HT-29 (cell line): ENCODE measurements at regions not wholly inside any gene's neighbourhood (a gene's known extent, or its start where the extent isn't known, plus 50 kb on each side); places are given as distances from the start of the nearest gene placed in this dataset.

Source experiments
- DNase-seq: peaks from one replicate; pipeline ENCODE4 v3.0.0-alpha.2; 2015; ENCODE audit warnings: low spot score

DNA sequence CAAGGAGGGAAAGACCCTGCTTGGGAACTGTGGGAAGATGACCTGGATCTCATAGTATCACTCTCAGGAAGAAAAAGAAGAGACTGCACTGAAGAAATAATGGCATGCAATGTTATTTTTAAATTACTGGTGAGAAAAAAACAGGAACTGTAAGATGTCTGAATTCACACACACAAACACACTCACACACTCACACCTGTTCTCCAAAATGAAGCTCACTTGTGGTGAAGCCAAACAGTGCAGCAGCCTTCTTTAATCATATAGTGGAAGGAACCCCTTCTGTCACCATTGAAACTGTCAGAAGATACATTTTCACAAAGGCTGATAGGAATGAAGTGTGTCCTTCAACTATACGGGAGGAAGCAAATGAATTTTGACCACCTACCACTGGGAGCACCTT is 156.5 kb upstream of the GHITM start:
- no peak for DNase-seq

DNA sequence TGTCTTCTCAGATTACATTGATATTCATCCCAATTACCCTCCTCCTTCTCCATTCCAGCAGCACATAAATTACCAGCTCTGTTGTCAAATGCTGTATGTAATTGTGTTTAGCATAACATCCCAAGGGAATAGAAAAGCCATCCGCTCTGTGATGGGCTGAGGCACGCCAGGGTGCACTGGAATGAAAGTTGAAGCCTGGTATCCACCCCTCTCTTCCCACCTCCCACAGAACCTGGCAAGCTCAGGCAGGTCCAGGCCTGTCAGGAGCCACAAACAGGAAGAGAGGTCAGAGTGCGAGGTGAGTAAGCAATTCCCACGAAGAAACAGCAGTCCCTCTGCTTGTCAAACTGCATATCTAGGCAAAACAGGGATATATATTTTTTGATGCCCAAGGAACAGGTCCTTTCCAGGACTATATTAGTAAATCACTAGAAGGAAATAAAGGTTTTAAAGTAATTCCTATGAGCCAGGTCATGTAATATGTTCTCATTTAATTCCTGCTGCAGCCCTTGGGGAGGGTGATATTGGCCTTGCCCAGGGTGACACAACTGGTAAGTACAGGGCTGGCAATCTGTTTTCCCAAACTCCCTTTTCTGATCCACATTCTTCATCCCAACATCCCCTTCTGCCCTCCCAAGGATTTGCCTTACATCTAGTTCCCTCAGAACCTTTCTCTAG is 155.6 kb upstream of the GHITM start:
- peak; percentile 36 for DNase-seq

DNA sequence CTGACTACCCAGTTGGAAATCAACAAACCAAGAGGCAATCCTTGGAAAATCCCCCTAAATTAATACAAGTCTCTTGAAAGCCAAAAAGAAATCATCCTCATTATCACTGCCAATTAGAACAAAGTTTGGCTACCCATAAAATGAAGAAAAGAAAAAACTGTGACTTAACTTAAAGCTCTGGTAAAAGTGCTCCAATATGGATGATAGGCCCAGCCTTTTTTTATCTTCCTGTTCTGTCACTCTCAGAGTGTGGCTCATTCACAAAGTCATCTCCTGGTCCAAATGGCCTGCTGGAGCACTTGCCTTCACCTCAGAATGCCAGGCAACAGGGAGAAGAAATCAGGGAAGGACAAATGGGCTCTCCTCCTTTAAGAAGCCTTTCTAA is 155.1 kb upstream of the GHITM start:
- no peak for DNase-seq

DNA sequence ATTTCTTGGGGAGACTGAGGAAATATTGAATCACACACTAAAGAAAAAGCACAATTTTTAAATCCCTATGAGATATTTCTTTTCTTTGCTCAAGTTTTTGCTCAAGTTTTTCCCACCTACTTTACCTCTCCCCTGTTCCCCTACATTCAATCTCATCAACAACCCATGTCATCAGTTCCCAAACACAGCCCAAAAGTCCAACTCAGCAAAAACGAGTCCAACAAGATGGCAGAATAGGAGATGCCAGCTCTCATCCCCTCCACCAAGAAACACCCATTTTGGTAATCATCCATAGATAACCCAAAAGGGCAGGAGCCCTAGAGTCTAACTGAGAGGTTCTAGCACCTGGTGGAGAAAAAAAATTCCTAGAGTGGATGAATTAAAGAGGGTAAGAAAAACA is 152.5 kb upstream of the GHITM start:
- DNase-seq: no peak

DNA sequence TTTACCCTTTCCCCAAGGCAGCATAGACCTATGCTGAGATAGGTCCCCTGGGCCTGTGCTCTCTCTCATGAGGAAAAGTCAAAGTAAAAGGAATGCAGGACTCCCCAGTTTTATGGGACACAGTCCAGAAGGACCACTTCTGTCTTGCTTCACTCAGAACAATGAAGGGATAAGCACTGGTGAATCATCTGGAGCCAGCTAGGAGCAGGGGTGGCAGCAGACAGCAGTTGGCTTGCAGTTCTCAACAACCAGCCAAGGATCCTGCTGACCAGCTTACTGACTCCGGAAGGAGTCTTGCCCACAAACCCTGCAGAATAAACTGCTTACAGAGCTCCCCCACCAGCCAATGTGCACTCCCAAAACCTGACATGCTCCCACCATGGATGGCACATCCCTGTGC is 152.1 kb upstream of the GHITM start:
- no peak for DNase-seq

DNA sequence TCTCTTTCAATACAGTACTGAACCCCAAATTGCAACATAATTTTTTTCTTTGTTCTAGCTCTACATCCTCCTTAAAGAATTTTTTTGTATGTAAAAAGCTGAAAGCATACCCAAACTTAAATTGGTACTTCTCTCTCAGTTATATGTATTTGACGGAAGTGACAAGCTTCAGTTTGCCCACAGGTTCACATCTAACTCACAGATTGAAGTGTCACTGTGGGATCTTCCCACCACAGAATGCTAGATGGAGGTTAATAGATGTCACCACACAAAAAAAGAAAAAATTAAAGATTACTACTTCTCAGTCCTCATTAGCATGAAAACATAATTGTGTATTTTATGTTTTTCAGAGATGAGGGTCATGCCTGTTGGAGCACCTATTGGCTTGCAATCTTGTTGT is 150.9 kb upstream of the GHITM start:
- DNase-seq: no peak

DNA sequence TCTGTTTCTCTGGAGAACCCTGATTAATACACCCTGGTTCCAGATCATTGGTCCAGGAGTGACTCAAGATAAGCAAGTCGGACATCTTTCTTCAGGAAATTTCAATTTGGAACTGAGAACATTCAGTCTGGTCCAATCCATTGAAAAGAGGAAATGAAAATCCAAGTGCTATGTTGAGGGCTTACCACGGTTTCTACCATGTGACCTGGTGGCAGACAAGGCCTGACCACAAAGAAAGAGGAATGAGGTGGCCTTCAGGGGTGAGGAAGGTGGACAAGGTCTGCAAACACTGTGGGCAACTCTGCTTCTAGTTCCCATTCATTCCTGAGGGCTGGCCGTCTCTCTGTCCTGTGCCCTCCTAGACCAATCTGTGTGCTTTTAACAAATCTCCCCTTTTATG is 149.2 kb upstream of the GHITM start:
- DNase-seq: no peak

DNA sequence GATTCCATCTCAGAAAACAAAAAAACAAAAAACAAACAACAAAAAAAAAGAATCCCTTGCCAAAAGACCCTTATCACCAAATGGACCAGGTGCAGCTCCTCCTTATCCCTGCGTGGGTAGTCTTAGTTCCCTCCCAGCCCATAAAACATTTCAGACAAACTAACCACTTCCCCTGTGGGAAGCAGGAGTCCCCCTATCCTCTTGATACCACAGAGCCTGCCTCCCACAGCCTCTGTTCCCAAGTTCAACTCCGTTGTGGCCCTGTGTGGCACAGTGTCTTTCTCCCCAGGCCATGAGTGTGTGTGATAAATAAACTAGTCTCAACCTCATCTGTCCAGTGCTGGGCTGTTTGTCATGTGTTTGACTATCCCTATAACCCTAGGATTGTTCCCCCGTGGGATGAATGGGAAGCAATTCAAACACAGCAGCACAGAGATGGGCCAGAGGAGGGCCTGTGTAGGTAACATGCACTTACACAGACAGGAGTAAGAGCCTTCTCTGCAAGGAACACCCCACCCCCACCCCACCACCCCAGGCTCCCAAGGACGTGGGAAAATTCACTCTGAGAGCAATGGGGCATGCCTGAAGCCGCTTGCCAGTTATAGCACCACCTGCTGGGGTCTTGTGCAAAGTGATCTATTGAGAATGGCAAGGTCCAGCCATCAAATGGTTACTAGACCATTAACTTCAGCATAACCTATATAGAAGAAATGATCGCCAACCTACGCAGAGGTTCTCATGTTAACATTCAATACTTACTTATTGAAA is 147.1 kb upstream of the GHITM start:
- DNase-seq: peak; percentile 31

DNA sequence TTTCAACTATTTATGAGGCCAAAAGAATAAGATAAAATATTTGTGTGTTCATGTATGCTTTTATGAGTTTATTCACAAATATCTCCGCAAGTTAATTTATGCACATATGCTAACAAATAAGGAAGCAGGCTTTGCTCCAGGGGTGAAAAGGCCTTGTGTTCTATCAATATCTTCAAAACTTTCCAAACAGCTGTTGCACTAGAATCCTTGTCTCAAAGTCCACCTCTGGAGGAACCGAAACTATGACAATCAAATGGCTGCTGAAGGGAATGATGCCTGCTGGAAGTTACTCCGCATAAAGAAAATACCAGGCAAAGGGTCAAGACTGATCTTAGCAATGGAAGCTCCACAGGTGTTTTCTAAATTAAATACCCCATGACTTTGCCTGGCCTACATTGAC is 145.0 kb upstream of the GHITM start:
- DNase-seq: no peak

DNA sequence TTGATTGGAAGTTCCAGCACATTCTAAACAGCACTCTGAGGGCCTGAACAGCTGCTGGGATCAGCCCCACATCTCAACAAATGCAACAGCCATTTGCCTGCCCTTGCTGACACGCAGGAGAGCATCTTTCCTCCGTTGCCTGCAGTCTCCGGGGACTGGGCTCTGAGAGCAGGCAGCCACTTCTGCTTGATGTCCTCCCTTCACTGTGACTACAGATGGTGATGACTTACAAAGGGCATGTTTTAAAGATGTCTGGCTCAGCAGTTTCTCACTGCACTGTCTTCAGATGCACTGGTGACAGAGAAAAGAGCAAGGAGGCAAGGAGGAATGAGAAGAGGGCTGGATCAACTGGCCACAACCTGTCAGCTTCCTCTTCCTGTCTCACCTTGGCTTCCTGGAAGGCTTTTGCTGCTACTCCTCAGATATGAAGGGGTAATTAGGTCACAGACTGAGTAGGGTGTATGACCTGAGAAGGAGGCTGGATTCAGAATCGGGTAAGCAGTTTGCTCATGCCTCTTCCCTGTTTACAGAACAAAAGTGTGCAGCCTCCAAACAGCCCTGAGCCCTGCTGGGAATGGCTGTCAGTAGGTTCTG is 143.5 kb upstream of the GHITM start:
- DNase-seq: no peak

DNA sequence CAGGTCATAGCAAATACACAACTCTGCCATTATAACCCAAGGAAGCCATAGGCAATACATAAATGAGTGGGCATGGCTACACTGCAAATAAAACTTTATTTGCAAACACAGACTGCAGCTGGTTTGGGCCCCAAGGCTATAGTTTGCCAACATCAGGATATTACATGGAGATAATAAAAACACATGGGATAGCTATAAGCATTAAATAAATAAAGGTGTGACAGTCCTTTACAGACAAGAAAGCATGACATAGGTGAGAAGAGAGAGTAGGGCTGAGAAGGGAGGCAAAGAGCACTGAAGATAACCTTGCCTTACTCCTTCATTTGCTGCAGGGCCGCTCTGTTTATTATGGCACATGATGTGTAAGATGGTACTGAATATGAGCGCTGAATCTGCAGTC is 135.1 kb upstream of the GHITM start:
- DNase-seq: no peak

DNA sequence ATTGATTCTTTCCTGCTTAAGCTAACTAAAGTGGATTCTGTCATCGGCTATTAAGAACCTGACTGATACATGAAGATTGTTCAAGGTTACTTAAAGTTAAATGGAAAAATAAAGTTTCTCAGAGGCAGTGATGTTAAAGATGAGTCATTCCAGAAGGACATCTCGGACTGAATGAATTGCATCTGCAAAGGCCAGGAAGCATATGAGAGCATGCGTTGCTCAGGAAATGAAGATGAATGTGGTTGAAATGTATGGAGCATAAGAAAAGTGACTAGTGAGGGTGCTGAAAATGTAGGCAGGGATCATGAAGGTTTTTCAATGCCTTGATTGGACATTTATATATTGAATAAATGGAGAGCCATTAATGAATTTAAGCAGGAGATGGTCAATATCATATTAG is 133.9 kb upstream of the GHITM start:
- no peak for DNase-seq

DNA sequence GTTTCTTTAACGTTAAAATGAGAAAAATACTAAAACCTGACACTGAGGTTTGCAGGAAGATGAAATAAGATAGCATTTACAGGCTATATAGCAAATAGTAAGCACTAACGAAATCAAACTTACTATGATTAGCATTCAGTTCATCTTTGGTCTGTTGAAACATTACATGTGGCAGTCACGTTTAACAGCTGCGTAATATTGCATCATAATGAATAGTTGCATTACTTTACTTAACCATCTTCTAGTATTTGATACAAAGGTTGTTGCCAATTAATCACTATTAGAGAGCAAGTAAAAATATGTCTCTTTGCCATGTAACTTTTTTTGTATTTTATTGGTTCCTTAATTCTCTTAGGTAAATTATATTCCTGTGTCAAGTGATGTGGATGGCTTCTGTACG is 131.8 kb upstream of the GHITM start:
- no peak for DNase-seq

DNA sequence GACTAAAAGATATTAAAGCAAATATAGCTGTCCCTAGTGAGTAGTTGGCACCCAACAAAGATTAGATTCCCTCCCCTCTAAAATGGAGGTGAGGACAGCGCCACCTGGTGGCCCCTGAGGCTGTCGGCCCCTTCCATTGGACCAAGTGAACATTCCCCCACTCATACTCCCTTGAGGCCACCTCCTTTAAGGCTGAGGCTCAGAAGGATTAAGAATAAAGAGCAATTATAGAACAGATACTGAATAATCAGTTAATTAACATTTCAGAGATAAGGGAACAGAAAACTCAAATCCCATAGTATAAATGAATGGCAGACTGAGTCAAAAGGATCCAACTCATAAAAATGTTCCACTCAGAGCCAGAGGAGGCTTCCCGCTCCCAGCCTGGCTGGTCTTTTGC is 130.4 kb upstream of the GHITM start:
- DNase-seq: peak; percentile 50

DNA sequence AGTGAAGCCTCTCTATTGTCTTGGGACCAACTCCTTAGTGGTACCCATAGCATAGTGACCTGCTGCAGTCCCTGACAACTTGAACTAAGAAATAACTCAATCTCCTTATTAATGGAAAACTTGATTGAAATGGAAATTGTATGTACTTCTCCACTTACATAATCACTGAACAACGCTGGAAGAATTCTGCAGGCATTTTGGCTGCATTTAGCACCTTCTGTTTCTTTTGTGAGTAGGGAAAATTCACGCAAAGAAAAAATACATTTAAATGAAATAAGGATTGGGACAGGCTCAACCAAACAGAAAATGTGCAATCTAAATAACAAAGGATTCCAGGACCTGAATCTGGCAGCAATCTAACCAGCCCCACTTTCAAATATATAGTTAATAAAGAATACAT is 126.9 kb upstream of the GHITM start:
- no peak for DNase-seq

DNA sequence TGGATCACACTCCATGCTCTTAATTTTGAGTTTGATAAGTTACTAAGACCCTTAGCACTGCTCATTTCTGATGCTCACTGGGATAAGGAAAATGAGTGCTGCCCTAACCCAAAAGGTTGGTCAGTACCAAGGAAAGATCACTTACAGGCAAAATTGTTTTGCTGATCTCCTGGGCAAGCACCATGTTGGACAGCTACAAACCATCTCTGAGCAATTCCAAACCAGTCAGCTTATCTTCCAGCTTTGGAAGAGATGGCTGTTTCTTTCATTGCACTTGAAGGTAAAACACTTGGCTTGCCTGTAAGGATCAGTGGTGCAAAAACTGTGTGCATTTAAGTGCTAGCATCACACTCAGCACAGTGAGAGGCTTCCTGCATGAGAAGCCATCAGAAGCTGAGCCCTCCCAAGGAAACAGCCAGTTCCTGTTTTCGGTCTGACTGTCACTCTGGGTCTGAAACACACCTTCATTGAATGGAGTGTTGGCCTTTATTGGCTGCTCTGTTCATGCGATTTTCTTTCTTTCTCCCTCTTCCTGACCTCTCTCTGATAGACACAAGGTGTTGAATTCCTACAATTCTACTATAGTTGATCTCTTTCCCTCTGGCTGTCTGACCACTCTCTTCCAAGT is 126.4 kb upstream of the GHITM start:
- DNase-seq: no peak

DNA sequence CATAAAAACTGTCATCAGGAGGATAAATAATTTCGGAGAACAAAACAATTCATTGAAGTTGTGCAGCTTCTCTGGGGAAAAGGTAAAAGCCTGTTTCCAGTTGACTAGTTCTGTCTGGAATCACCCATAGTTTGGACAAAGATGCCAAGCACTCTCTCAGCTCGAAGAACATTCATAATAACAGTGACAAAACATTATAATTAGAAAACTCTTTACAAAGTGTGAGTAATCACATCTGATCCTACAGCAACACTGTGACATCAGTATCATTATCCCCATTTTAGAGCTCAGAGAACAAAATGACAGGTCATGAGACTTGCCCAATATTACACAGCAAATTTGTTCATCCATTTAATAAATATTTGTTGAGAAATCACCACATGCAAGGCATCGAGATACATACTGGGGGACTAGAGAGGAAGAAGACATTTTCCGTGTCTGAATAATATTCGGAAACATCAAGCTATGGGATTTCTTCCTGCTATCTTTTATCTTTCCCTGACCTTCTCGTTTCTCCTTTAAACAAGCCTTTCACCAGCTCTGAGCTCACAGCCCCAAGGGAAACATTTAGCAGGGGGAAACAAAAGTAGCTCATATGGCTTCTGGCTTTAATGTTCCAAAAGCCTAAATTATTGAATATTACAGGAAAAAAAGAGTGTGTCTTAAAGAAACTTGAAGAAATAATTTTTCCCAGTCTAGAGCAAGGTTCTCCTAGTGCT is 123.3 kb upstream of the GHITM start:
- no peak for DNase-seq

DNA sequence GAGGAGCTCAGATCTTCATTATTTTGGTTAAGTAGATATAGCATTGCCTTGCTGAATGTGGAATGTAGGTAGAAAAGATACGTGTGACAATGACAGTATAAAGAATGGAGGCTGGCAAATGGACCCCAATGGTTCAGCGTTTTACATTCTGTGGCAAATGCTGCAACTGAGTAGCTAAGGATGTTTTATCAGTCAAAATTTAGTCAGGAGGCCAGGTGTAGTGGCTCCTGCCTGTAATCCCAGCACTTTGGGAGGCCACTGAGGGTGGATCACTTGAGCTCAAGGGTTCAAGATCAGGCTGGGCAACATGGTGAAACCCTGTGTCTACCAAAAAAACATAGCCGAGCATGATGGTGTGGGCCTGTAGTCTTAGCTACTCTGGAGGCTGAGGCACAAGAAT is 120.5 kb upstream of the GHITM start:
- DNase-seq: no peak

DNA sequence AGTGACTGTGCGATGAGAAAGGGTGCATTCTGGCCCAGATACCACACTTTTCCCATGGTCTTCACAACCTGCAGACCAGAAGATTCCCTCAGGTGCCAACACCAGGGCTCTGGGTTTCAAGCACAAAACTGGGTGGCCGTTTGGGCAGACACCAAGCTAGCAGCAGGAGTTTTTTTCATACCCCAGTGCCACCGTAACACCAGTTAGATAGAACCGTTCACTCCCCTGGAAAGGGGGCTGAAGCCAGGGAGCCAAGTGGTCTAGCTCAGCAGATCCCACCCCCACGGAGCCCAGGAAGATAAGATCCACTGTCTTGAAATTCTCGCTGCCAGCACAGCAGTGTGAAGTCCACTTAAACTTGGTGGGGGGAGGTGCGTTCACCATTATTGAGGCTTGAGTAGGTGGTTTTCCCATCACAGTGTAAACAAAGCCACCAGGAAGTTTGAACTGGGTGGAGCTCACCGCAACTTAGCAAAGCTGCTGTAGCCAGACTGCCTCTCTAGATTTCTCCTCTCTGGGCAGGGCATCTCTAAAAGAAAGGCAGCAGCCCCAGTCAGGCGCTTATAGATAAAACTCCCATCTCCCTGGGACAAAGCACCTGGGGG is 119.4 kb upstream of the GHITM start:
- DNase-seq: peak; percentile 80

DNA sequence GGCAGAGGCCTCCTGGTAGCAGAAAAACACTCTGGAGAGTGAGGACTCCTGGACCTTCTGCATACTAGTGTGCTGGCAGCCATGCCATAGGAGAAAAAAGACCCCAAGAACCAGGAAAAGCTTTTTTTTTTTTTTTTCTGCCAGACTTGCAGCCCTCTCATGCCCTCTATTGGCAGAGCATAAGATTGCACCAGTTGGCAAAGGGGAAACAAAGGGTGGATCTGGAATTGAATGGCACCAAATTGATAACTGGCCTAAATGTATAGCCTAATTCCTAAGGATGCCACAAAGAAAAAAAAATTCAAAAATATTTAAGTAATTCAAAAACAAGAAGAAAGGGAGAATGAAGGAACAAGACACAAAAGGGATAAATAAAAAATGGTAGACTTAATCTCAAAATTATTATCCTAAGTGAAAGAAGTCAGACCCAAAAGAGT is 112.5 kb upstream of the GHITM start:
- peak; percentile 28 for DNase-seq

DNA sequence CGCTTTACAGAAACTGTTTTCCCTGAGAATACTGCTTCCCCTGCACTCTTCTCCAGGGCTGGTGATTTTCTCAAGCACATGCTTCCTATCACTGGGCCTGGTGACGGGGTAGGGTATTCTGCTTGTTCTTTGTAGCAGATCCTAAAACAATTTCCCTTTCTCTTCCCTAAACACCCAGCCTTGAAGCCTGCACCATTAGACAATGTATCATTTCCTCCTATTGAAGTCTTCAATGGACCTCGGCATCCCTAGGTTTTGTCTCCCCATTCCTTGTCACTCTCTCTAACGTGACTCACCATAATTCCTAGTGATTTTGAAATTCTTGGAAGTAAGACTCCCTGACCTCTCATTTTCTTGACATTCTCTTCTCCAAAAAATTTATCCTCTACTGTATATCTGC is 109.5 kb upstream of the GHITM start:
- DNase-seq: no peak

DNA sequence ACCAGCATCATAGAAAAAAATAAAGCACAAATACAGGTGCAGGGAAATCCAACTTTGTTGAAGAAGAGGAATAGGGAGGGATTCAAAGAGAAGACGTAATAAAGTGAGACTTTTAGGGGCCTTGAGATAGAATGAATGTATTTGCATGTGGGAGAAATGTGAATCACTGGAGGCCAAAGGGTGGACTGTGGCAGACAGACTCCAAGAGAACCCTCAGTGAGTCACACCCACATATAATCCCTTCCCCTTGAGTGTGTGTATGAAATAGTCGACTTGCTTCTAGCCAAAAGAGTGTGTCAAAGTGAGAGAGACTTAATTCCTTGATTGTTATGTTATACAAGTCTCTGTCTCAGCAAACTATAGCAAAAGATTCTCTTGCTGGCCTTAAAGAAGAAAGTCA is 101.3 kb upstream of the GHITM start:
- no peak for DNase-seq
